RPMI8226 (cell line): ENCODE measurements at regions not wholly inside any gene's neighbourhood (a gene's known extent, or its start where the extent isn't known, plus 50 kb on each side); places are given as distances from the start of the nearest gene placed in this dataset.

Experiments used
- DNase-seq: peaks from one replicate; pipeline ENCODE4 v3.0.0-alpha.2; 2015

DNA sequence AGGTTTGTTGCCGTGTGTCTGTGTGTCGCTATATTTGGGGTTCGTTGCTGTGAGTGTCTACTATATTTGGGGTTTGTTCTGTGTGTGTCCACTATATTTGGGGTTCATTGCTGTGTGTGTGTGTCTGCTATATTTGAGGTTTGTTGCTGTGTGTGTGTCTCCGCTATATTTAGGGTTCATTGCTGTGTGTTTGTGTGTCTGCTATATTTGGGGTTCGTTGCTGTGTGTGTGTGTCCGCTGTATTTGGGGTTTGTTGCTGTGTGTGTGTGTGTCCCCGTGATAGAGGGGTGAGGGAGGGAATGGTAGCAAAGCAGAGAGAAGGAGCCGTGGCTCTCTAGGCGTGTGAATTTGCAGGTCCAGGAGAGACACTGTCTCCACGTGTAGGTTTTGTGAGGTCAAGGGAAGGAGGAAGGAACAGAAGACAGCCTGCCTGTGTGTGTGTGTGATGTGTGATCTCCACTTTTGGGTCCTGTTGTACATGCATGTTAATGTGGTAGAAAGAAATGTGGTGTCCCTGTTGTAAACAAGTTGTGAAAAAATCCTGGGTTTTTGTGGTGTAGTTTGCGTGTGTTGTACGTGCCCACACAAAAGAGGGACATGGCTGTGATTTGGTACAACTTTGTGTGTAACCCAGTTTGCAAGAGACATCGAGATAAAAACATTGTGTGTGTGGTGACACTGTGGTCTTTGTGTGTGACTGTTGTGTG lies 56.3 kb upstream of the ECE1 start:
- no peak for DNase-seq

- DNase-seq, result peak; percentile 44
These were observed 54.6 kb upstream of the ECE1 start for GRCh38 chr1:21344750-21345443.

GRCh38 chr1:21344098-21344749 lies 54.0 kb upstream of the ECE1 start:
- DNase-seq, result no peak

DNA sequence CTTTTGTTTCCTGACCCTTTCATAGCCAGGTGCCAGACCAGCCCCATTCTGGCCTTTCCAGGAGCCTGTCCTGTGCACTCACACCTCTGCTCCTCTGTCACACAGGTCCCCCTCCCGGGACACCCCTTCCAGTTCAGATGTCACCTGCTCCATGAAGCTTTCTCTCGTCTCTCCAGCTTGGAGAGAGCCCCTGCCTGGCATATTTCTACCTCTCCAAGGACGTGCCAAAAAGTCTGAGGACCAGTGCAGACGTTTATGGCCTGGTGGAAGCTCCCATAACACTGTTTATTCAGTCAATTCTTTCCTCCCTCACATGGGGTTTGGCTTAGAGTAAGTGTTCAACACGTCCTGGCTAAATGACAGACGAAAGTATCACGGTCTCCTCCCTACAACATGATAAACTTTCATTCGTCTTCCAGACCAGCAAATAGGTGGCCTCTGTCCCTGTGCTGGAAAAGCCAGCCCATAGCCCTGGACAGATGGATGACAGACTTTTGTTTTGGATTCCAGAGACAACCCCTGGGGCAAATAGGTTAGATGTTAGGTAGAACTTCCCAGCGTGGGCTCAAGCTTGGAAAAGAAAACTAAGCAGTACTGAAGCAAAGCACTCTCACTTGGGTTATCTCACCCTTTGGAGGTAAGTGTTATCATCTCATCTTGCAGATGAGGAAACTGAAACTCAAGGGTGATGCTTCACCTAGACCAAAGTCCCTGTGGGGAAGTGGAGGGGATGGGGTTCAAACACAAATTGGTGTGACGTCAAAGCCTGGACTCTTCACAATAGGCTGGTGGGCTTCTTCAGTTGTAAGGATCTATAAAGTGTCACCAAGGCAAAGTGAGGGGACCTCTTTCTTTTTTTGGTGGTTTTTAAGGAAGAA lies 52.9 kb upstream of the ECE1 start:
- DNase-seq, result no peak

DNA sequence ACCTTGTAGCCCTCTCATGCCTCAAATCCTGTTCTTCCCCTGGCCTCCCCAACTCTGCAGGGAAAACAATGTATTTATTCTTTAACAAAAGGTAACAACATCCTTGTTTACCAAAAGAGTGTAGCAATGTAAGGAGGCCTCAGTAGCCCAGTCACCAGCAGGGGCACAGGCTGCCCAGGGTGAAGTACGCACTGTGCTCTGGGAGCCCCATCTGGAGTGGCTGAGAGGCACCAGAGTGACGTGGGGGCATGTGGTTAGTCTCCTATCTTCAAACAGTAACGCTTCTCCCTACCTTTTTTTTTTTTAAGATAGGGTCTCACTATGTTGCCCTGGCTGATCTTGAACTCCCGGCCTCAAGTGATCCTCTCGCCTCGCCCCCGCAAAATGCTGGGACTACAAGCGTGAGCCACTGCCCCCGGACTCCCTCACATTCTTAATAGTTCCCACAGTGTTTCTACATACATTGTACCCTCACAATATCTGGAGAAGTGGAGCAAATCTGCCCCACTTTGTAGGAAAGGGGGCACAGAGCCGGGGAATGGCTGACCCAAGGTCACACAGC lies 51.3 kb upstream of the ECE1 start:
- no peak for DNase-seq

DNA sequence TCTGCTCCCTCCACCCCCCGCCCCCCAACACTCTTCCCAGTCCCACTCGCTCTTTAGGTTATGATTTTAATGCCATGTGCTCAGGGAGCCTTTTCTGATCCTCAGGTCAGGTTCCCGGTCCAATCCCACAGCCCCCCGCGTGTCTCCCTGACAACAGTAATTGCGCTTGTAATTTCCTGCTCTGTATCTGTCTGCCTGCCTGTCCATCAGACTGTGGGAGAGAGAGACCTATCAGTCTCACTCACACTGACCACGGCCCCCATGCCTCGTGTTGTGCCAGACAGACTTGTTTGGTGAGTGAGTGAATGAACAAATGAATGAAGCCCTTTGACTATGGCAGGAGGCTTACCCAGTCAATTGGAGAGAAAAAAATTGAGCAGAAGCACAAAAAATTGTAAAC lies 50.8 kb upstream of the ECE1 start:
- no peak for DNase-seq

- DNase-seq, result peak; percentile 85
These were observed 50.1 kb upstream of the ECE1 start for GRCh38 chr1:21340230-21340945.
